ENCODE measurements at regions not wholly inside any gene's neighbourhood (a gene's known extent, or its start where the extent isn't known, plus 50 kb on each side); places are given as distances from the start of the nearest gene placed in this dataset.

- H3K27ac Mint-ChIP-seq, result no peak overlapping the region
- H3K4me3 Mint-ChIP-seq, result no peak overlapping the region
- DNase-seq (ENCODE audit: low spot score), result no peak
- intact Hi-C loops (cut with micrococcal nuclease), result no loop called here
- H3K36me3 Mint-ChIP-seq (ENCODE audit: low read depth), result no peaks in the 10 kb centered on the region
- no peaks in the 10 kb centered on the region for H3K9me3 Mint-ChIP-seq
- no peaks in the 10 kb centered on the region for H3K4me1 Mint-ChIP-seq (ENCODE audit: low read depth)
- no peaks in the 10 kb centered on the region for H3K27me3 Mint-ChIP-seq (ENCODE audit: insufficient read depth)
These were observed 197.5 kb downstream of the GPAM start for GRCh38 chr10:111986079-111986478.

GRCh38 chr10:111988646-111989045, 194.9 kb downstream of the GPAM start:
- no peak overlapping the region for H3K27ac Mint-ChIP-seq
- DNase-seq (ENCODE audit: low spot score), result no peak
- intact Hi-C loops (cut with micrococcal nuclease), result no loop called here
- H3K4me1 Mint-ChIP-seq (ENCODE audit: low read depth), result no peaks in the 10 kb centered on the region
- H3K36me3 Mint-ChIP-seq (ENCODE audit: low read depth), result no peaks in the 10 kb centered on the region
- no peaks in the 10 kb centered on the region for H3K9me3 Mint-ChIP-seq
- H3K4me3 Mint-ChIP-seq, result no peak overlapping the region
- peaks cover 2% of the 10 kb centered on the region for H3K27me3 Mint-ChIP-seq (ENCODE audit: insufficient read depth)

- H3K27ac Mint-ChIP-seq, result no peak overlapping the region
- intact Hi-C loops (cut with micrococcal nuclease), result no loop called here
- H3K27me3 Mint-ChIP-seq (ENCODE audit: insufficient read depth), result peaks cover 2% of the 10 kb centered on the region
- H3K36me3 Mint-ChIP-seq (ENCODE audit: low read depth), result no peaks in the 10 kb centered on the region
- no peak overlapping the region for H3K4me3 Mint-ChIP-seq
- DNase-seq (ENCODE audit: low spot score), result no peak
- H3K9me3 Mint-ChIP-seq, result no peaks in the 10 kb centered on the region
- H3K4me1 Mint-ChIP-seq (ENCODE audit: low read depth), result no peaks in the 10 kb centered on the region
These were observed 194.2 kb downstream of the GPAM start for GRCh38 chr10:111989136-111989911.

GRCh38 chr10:111990734-111991133, 192.8 kb downstream of the GPAM start:
- Mint-ChIP-seq H3K27ac (no peak overlapping the region), H3K9me3 (no peaks in the 10 kb centered on the region), H3K4me1 (ENCODE audit: low read depth) (no peaks in the 10 kb centered on the region), H3K27me3 (ENCODE audit: insufficient read depth) (peaks cover 2% of the 10 kb centered on the region), H3K4me3 (no peak overlapping the region), H3K36me3 (ENCODE audit: low read depth) (no peaks in the 10 kb centered on the region)
- intact Hi-C loops (cut with micrococcal nuclease), result no loop called here
- DNase-seq (ENCODE audit: low spot score), result no peak

- no peak for DNase-seq (ENCODE audit: low spot score)
- Mint-ChIP-seq H3K36me3 (ENCODE audit: low read depth) (no peaks in the 10 kb centered on the region), H3K27me3 (ENCODE audit: insufficient read depth) (peaks cover 2% of the 10 kb centered on the region), H3K4me1 (ENCODE audit: low read depth) (no peaks in the 10 kb centered on the region), H3K27ac (no peak overlapping the region), H3K4me3 (no peak overlapping the region), H3K9me3 (no peaks in the 10 kb centered on the region)
- intact Hi-C loops (cut with micrococcal nuclease), result no loop called here
These were observed 190.2 kb downstream of the GPAM start for GRCh38 chr10:111993321-111993720.

GRCh38 chr10:111993872-111994426, 189.6 kb downstream of the GPAM start:
- no peak for DNase-seq (ENCODE audit: low spot score)
- Mint-ChIP-seq H3K27ac (no peak overlapping the region), H3K4me3 (no peak overlapping the region), H3K36me3 (ENCODE audit: low read depth) (no peaks in the 10 kb centered on the region), H3K9me3 (no peaks in the 10 kb centered on the region), H3K27me3 (ENCODE audit: insufficient read depth) (peaks cover 2% of the 10 kb centered on the region), H3K4me1 (ENCODE audit: low read depth) (no peaks in the 10 kb centered on the region)
- intact Hi-C loops (cut with micrococcal nuclease), result no loop called here

- no peaks in the 10 kb centered on the region for H3K4me1 Mint-ChIP-seq (ENCODE audit: low read depth)
- H3K9me3 Mint-ChIP-seq, result no peaks in the 10 kb centered on the region
- H3K4me3 Mint-ChIP-seq, result no peak overlapping the region
These were observed 187.5 kb downstream of the GPAM start for GRCh38 chr10:111996103-111996502.

GRCh38 chr10:111998728-111999127, 184.8 kb downstream of the GPAM start:
- intact Hi-C loops (cut with micrococcal nuclease), result no loop called here
- Mint-ChIP-seq H3K4me3 (no peak overlapping the region), H3K4me1 (ENCODE audit: low read depth) (no peaks in the 10 kb centered on the region), H3K27me3 (ENCODE audit: insufficient read depth) (no peaks in the 10 kb centered on the region), H3K27ac (no peak overlapping the region), H3K36me3 (ENCODE audit: low read depth) (no peaks in the 10 kb centered on the region), H3K9me3 (no peaks in the 10 kb centered on the region)
- DNase-seq (ENCODE audit: low spot score), result no peak

More at GRCh38 chr10:111996103-111996502, 187.5 kb downstream of the GPAM start:
- Mint-ChIP-seq H3K27me3 (ENCODE audit: insufficient read depth) (peaks cover 2% of the 10 kb centered on the region), H3K36me3 (ENCODE audit: low read depth) (no peaks in the 10 kb centered on the region), H3K27ac (no peak overlapping the region)
- DNase-seq (ENCODE audit: low spot score), result no peak
- intact Hi-C loops (cut with micrococcal nuclease), result no loop called here

GRCh38 chr10:111999205-111999914, 184.2 kb downstream of the GPAM start:
- H3K4me3 Mint-ChIP-seq, result no peak overlapping the region
- H3K27me3 Mint-ChIP-seq (ENCODE audit: insufficient read depth), result no peaks in the 10 kb centered on the region
- intact Hi-C loops (cut with micrococcal nuclease), result no loop called here
- no peaks in the 10 kb centered on the region for H3K9me3 Mint-ChIP-seq
- no peaks in the 10 kb centered on the region for H3K36me3 Mint-ChIP-seq (ENCODE audit: low read depth)
- no peak overlapping the region for H3K27ac Mint-ChIP-seq
- DNase-seq (ENCODE audit: low spot score), result no peak
- no peaks in the 10 kb centered on the region for H3K4me1 Mint-ChIP-seq (ENCODE audit: low read depth)

GRCh38 chr10:111999915-112000302, 183.7 kb downstream of the GPAM start:
- Mint-ChIP-seq H3K4me3 (no peak overlapping the region), H3K9me3 (no peaks in the 10 kb centered on the region), H3K27me3 (ENCODE audit: insufficient read depth) (no peaks in the 10 kb centered on the region), H3K27ac (no peak overlapping the region), H3K36me3 (ENCODE audit: low read depth) (no peaks in the 10 kb centered on the region), H3K4me1 (ENCODE audit: low read depth) (no peaks in the 10 kb centered on the region)
- intact Hi-C loops (cut with micrococcal nuclease), result no loop called here
- DNase-seq (ENCODE audit: low spot score), result no peak

- H3K36me3 Mint-ChIP-seq (ENCODE audit: low read depth), result no peaks in the 10 kb centered on the region
- H3K9me3 Mint-ChIP-seq, result no peaks in the 10 kb centered on the region
- DNase-seq (ENCODE audit: low spot score), result no peak
These were observed 183.1 kb downstream of the GPAM start for GRCh38 chr10:112000466-112000865.

GRCh38 chr10:112002206-112002605, 181.4 kb downstream of the GPAM start:
- Mint-ChIP-seq H3K27ac (no peak overlapping the region), H3K9me3 (no peaks in the 10 kb centered on the region), H3K27me3 (ENCODE audit: insufficient read depth) (no peaks in the 10 kb centered on the region)

More at GRCh38 chr10:112000466-112000865, 183.1 kb downstream of the GPAM start:
- Mint-ChIP-seq H3K27ac (no peak overlapping the region), H3K27me3 (ENCODE audit: insufficient read depth) (no peaks in the 10 kb centered on the region), H3K4me1 (ENCODE audit: low read depth) (no peaks in the 10 kb centered on the region), H3K4me3 (no peak overlapping the region)
- intact Hi-C loops (cut with micrococcal nuclease), result no loop called here

GRCh38 chr10:112004075-112004474, 179.5 kb downstream of the GPAM start:
- Mint-ChIP-seq H3K27me3 (ENCODE audit: insufficient read depth) (no peaks in the 10 kb centered on the region), H3K27ac (no peak overlapping the region), H3K4me1 (ENCODE audit: low read depth) (no peaks in the 10 kb centered on the region), H3K36me3 (ENCODE audit: low read depth) (no peaks in the 10 kb centered on the region), H3K4me3 (no peak overlapping the region), H3K9me3 (no peaks in the 10 kb centered on the region)
- DNase-seq (ENCODE audit: low spot score), result no peak
- intact Hi-C loops (cut with micrococcal nuclease), result no loop called here

More at GRCh38 chr10:112002206-112002605, 181.4 kb downstream of the GPAM start:
- DNase-seq (ENCODE audit: low spot score), result no peak
- H3K4me3 Mint-ChIP-seq, result no peak overlapping the region
- intact Hi-C loops (cut with micrococcal nuclease), result no loop called here
- H3K4me1 Mint-ChIP-seq (ENCODE audit: low read depth), result no peaks in the 10 kb centered on the region
- H3K36me3 Mint-ChIP-seq (ENCODE audit: low read depth), result no peaks in the 10 kb centered on the region

Data from activated T-helper 1 cell treated with anti-CD3 and anti-CD28 coated beads, Interleukin-12 subunit alpha, Interleukin-12 subunit beta, Interleukin-2, Interleukin-4 antibody, amounts not matched to agents 30 ng/mL and 10 ng/mL and 1 ng/mL, durations not matched to agents 14 hours and 24 hours and 36 hours (primary cell).